ENCODE measurements at regions not wholly inside any gene's neighbourhood (a gene's known extent, or its start where the extent isn't known, plus 50 kb on each side); places are given as distances from the start of the nearest gene placed in this dataset.

DNA sequence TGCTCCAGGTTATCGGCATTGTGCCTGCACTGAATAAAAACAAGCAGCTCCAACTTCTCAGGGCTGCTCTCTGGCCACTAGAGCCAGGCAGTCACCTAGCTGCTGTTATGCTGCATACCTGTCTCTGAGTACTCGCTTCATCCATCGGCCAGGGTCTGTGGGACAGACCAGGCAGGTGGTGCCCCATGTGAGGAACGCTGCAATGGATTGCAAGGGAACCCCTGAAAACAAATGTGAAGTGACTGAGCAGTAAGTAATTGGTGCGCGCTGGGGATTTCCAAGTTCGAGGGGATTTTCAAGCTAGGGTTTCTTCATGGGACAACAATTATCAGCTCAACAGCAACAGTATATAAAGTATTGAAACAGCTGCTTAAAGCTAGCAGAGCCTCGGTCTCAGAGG lies 965.3 kb downstream of the AACS start:
- ATAC-seq: no peak
- no peaks in the 10 kb centered on the region for H3K4me1 Mint-ChIP-seq
- H3K27ac Mint-ChIP-seq: no peak overlapping the region

More for the DNA sequence above, 965.3 kb downstream of the AACS start:
- Histone ChIP-seq H4K20me1 (replicated peaks; ENCODE audit: insufficient read depth) (no peaks in the 10 kb centered on the region), H3K79me2 (replicated peaks; ENCODE audit: insufficient read depth) (no peaks in the 10 kb centered on the region), H3K4me1 (ENCODE audit: insufficient read depth) (no peaks in the 10 kb centered on the region), H2AFZ (no peak overlapping the region), H3K27me3 (ENCODE audit: insufficient read depth) (no peaks in the 10 kb centered on the region), H3K4me2 (no peak overlapping the region), H3K4me3 (no peak overlapping the region), H3K27ac (ENCODE audit: low read depth) (no peak overlapping the region), H3K9me2 (ENCODE audit: insufficient read depth) (no peaks in the 10 kb centered on the region), H3K36me3 (ENCODE audit: insufficient read depth) (no peaks in the 10 kb centered on the region; the same call in 1 of the 2 replicates), H3F3A (replicated peaks; ENCODE audit: low read depth) (no peaks in the 10 kb centered on the region)
- Mint-ChIP-seq H3K27me3 (ENCODE audit: insufficient read depth, low read depth, poor library complexity) (no peaks in the 10 kb centered on the region), H3K4me3 (no peak overlapping the region), H3K36me3 (ENCODE audit: low read depth) (peaks cover 26% of the 10 kb centered on the region), H3K9me3 (peaks cover 94% of the 10 kb centered on the region)
- DNase-seq (ENCODE audit: low spot score): no peak
- TF ChIP-seq, protein P1, sequence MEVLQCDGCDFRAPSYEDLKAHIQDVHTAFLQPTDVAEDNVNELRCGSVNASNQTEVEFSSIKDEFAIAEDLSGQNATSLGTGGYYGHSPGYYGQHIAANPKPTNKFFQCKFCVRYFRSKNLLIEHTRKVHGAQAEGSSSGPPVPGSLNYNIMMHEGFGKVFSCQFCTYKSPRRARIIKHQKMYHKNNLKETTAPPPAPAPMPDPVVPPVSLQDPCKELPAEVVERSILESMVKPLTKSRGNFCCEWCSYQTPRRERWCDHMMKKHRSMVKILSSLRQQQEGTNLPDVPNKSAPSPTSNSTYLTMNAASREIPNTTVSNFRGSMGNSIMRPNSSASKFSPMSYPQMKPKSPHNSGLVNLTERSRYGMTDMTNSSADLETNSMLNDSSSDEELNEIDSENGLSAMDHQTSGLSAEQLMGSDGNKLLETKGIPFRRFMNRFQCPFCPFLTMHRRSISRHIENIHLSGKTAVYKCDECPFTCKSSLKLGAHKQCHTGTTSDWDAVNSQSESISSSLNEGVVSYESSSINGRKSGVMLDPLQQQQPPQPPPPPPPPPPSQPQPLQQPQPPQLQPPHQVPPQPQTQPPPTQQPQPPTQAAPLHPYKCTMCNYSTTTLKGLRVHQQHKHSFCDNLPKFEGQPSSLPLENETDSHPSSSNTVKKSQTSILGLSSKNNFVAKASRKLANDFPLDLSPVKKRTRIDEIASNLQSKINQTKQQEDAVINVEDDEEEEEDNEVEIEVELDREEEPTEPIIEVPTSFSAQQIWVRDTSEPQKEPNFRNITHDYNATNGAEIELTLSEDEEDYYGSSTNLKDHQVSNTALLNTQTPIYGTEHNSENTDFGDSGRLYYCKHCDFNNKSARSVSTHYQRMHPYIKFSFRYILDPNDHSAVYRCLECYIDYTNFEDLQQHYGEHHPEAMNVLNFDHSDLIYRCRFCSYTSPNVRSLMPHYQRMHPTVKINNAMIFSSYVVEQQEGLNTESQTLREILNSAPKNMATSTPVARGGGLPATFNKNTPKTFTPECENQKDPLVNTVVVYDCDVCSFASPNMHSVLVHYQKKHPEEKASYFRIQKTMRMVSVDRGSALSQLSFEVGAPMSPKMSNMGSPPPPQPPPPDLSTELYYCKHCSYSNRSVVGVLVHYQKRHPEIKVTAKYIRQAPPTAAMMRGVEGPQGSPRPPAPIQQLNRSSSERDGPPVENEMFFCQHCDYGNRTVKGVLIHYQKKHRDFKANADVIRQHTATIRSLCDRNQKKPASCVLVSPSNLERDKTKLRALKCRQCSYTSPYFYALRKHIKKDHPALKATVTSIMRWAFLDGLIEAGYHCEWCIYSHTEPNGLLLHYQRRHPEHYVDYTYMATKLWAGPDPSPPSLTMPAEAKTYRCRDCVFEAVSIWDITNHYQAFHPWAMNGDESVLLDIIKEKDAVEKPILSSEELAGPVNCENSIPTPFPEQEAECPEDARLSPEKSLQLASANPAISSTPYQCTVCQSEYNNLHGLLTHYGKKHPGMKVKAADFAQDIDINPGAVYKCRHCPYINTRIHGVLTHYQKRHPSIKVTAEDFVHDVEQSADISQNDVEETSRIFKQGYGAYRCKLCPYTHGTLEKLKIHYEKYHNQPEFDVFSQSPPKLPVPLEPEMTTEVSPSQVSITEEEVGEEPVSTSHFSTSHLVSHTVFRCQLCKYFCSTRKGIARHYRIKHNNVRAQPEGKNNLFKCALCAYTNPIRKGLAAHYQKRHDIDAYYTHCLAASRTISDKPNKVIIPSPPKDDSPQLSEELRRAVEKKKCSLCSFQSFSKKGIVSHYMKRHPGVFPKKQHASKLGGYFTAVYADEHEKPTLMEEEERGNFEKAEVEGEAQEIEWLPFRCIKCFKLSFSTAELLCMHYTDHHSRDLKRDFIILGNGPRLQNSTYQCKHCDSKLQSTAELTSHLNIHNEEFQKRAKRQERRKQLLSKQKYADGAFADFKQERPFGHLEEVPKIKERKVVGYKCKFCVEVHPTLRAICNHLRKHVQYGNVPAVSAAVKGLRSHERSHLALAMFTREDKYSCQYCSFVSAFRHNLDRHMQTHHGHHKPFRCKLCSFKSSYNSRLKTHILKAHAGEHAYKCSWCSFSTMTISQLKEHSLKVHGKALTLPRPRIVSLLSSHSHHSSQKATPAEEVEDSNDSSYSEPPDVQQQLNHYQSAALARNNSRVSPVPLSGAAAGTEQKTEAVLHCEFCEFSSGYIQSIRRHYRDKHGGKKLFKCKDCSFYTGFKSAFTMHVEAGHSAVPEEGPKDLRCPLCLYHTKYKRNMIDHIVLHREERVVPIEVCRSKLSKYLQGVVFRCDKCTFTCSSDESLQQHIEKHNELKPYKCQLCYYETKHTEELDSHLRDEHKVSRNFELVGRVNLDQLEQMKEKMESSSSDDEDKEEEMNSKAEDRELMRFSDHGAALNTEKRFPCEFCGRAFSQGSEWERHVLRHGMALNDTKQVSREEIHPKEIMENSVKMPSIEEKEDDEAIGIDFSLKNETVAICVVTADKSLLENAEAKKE (CRISPR knock-in tag; IDR thresholded peaks at IDR 0.05): no peak
- TF ChIP-seq NANOG (IDR thresholded peaks at IDR 0.05; ENCODE audit: borderline replicate concordance) (no peak), POLR2AphosphoS5 (IDR thresholded peaks at IDR 0.05; ENCODE audit: low read depth) (no peak), STAT1 (IDR thresholded peaks at IDR 0.05; ENCODE audit: unreplicated experiment) (no peak), JUNB (IDR thresholded peaks at IDR 0.05; ENCODE audit: unreplicated experiment) (no peak), ZNF114 (CRISPR knock-in tag; IDR thresholded peaks at IDR 0.05) (no peak), EZH2phosphoT487 (IDR thresholded peaks at IDR 0.05; ENCODE audit: unreplicated experiment) (no peak), ZNF331 (CRISPR knock-in tag; IDR thresholded peaks at IDR 0.05; ENCODE audit: low read depth) (no peak)
- TF ChIP-seq, protein P2, sequence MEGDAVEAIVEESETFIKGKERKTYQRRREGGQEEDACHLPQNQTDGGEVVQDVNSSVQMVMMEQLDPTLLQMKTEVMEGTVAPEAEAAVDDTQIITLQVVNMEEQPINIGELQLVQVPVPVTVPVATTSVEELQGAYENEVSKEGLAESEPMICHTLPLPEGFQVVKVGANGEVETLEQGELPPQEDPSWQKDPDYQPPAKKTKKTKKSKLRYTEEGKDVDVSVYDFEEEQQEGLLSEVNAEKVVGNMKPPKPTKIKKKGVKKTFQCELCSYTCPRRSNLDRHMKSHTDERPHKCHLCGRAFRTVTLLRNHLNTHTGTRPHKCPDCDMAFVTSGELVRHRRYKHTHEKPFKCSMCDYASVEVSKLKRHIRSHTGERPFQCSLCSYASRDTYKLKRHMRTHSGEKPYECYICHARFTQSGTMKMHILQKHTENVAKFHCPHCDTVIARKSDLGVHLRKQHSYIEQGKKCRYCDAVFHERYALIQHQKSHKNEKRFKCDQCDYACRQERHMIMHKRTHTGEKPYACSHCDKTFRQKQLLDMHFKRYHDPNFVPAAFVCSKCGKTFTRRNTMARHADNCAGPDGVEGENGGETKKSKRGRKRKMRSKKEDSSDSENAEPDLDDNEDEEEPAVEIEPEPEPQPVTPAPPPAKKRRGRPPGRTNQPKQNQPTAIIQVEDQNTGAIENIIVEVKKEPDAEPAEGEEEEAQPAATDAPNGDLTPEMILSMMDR (conservative IDR thresholded peaks at IDR 0.05; ENCODE audit: low read depth in 2 of 2): no peak
- TF ChIP-seq, protein P3, sequence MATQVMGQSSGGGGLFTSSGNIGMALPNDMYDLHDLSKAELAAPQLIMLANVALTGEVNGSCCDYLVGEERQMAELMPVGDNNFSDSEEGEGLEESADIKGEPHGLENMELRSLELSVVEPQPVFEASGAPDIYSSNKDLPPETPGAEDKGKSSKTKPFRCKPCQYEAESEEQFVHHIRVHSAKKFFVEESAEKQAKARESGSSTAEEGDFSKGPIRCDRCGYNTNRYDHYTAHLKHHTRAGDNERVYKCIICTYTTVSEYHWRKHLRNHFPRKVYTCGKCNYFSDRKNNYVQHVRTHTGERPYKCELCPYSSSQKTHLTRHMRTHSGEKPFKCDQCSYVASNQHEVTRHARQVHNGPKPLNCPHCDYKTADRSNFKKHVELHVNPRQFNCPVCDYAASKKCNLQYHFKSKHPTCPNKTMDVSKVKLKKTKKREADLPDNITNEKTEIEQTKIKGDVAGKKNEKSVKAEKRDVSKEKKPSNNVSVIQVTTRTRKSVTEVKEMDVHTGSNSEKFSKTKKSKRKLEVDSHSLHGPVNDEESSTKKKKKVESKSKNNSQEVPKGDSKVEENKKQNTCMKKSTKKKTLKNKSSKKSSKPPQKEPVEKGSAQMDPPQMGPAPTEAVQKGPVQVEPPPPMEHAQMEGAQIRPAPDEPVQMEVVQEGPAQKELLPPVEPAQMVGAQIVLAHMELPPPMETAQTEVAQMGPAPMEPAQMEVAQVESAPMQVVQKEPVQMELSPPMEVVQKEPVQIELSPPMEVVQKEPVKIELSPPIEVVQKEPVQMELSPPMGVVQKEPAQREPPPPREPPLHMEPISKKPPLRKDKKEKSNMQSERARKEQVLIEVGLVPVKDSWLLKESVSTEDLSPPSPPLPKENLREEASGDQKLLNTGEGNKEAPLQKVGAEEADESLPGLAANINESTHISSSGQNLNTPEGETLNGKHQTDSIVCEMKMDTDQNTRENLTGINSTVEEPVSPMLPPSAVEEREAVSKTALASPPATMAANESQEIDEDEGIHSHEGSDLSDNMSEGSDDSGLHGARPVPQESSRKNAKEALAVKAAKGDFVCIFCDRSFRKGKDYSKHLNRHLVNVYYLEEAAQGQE (IDR thresholded peaks at IDR 0.05; ENCODE audit: unreplicated experiment): no peak
